H1 (cell line): ENCODE measurements at regions not wholly inside any gene's neighbourhood (a gene's known extent, or its start where the extent isn't known, plus 50 kb on each side); places are given as distances from the start of the nearest gene placed in this dataset.

Source experiments
- CEBPB ChIP-seq: IDR thresholded peaks from 2 replicates; pipeline ENCODE4 v1.6.1; 2012; ENCODE audit warnings: low read depth, low read length
- CHD1 ChIP-seq: IDR thresholded peaks from 2 replicates; pipeline ENCODE4 v1.6.1; 2012; ENCODE audit warnings: low read depth, low read length, improper control_type of control experiment
- CTCF ChIP-seq, 3 experiments: IDR thresholded peaks; 1 replicate in 2 of 3; 2 replicates in 1 of 3; pipeline versions ENCODE4 v1.5.1 to v1.6.1; 2011; ENCODE audit warnings: low read length in 3 of 3, mild to moderate bottlenecking in 3 of 3, inconsistent platforms in 2 of 3, low read depth in 1 of 3, moderate library complexity in 1 of 3; ENCODE audit not compliant: insufficient read depth in 1 of 3; ENCODE audit errors: control extremely low read depth in 1 of 3
- FOSL1 ChIP-seq: IDR thresholded peaks from 2 replicates; pipeline ENCODE4 v1.6.1; 2011; ENCODE audit warnings: mild to moderate bottlenecking, low read depth, low read length, moderate library complexity; ENCODE audit not compliant: insufficient read depth
- HDAC2 ChIP-seq, 2 experiments: fragments of 300-600 bp in 1 of 2; sonication (generic) in 1 of 2; IDR thresholded peaks; 2 replicates each; pipeline ENCODE4 v1.6.1; 2011 to 2012; ENCODE audit warnings: low read depth in 2 of 2, low read length in 2 of 2, mild to moderate bottlenecking in 2 of 2, moderate library complexity in 2 of 2, borderline replicate concordance in 1 of 2, inconsistent platforms in 1 of 2
- MAX ChIP-seq: IDR thresholded peaks from 2 replicates; pipeline ENCODE4 v1.6.1; 2012; ENCODE audit warnings: inconsistent platforms
- RFX5 ChIP-seq: IDR thresholded peaks from 2 replicates; pipeline ENCODE4 v1.6.1; 2011; ENCODE audit warnings: low read depth, low read length, improper control_type of control experiment, borderline replicate concordance
- SIN3A ChIP-seq, 2 experiments: IDR thresholded peaks in 1 of 2; conservative IDR thresholded peaks in 1 of 2; 2 replicates each; pipeline ENCODE4 v1.6.1; 2011 to 2012; ENCODE audit warnings: low read length in 2 of 2, improper control_type of control experiment in 1 of 2, low read depth in 1 of 2, mild to moderate bottlenecking in 1 of 2
- SIRT6 ChIP-seq: IDR thresholded peaks from one replicate; pipeline ENCODE4 v1.7.1; 2012; ENCODE audit warnings: low read length, inconsistent platforms
- TAF1 ChIP-seq: IDR thresholded peaks from 2 replicates; pipeline ENCODE4 v1.6.1; 2011; ENCODE audit warnings: mild to moderate bottlenecking, low read depth, low read length

GRCh38 chr2:81870119-81870518 lies 1565.6 kb upstream of the LRRTM1 start:
- no peak for TF ChIP-seq CTCF (IDR thresholded peaks at IDR 0.05; ENCODE audit: control extremely low read depth in 1 of 3, insufficient read depth in 1 of 3, low read depth in 1 of 3, low read length in 3 of 3)
- TF ChIP-seq SIRT6: no peak
- TF ChIP-seq HDAC2 (IDR thresholded peaks at IDR 0.05; ENCODE audit: borderline replicate concordance in 1 of 2, low read depth in 2 of 2, low read length in 2 of 2): no peak
- TF ChIP-seq RFX5: no peak
- TF ChIP-seq SIN3A (conservative IDR thresholded peaks at IDR 0.05 in 1 of 2, IDR thresholded peaks at IDR 0.05 in 1 of 2; ENCODE audit: low read depth in 1 of 2, low read length in 2 of 2): no peak
- no peak for TF ChIP-seq CEBPB
- TF ChIP-seq MAX: no peak
- no peak for TF ChIP-seq TAF1
- TF ChIP-seq CHD1: no peak
- TF ChIP-seq FOSL1: no peak
